DMS79 treated with DMSO at 0.1 percent for 48 hours (cell line): ENCODE measurements at regions not wholly inside any gene's neighbourhood (a gene's known extent, or its start where the extent isn't known, plus 50 kb on each side); places are given as distances from the start of the nearest gene placed in this dataset.

Experiments used
- DNase-seq: peaks from one replicate; lab custom pipeline; 2025; lab: John Stamatoyannopoulos, UW

DNA sequence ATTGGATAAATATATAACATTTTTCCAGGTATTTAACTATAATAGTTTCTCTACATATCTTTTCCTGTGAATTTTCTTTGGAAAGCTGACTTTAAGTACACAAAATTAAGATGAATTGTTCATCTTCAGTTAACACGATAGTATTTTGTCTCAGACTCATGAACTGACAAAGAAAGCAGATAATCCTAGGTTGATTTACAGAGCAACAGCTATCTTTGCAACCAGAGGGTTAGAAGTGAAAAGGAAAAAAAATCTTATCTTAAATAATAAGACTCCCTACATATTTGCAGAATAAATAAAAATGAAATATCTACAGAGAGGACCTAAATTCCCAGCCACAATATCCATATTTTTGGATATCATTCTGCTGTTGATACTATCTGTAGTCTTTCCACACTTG is 350.2 kb upstream of the GRM7 start:
- DNase-seq, result no peak

DNA sequence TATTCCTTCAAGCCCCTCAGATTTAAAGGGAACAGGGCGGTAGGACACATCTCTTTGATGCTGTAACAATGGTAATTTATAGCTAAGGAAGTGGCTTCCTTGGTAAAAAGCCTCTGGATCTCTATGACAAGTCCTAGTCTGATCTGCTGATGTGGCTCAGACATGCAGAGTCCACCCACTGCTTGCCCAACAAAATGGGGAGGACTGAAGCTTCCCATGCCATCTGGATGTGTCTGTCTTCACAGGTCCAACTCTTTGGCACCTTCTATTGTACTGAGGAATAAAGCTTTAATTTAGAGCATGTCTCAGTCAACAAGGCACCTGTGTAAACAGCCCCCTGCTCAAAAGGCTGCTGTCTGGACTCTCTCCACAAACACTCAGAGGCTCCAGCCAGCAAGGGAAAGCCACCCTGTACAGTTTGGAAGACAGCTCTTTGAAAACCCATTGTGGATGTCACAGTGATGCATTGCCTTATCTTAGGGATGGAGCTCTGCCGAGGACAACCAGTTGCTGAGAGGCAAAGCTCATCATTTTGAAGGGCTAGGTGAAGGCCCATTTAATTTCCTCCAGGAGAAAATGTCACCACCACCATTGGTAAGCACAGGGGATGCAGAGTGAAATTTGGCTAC is 348.6 kb upstream of the GRM7 start:
- DNase-seq, result no peak

DNA sequence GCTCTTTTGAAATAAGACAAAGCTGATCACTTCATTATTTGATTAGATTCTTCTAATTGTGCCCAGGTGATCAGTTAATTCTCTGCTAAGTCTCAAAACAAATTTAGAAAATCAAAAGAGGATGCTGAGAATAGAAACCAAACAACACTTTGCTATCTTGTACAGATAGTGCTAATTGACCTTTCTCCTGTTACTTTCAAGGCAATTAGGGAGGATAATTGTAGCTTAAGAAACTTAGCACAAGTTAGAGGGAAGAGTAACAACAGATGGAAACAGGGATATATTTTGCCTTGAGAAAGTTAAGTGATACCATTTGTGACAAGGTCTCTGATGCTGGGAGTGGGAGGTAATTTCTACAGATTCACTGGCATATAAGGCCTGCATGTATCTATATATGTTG is 344.8 kb upstream of the GRM7 start:
- no peak for DNase-seq

DNA sequence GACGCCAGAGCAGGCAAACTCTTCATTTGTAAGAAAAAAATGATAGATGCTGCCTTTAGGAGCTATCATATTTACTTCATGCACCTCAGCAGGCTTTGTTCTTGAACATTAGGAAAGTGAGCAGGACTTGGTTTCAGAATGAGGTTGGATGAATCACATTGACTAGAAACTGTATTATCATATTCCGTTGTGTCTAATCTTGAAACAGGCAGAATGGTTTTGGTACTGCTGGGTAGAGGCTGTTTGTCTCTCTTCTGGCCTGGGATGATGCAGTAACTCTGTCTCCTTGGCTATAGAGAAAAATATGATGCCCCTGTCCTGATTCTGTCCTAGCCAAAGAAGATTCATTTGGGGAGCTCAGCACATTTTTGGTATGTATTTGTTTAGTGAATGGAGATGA is 344.2 kb upstream of the GRM7 start:
- DNase-seq, result no peak

DNA sequence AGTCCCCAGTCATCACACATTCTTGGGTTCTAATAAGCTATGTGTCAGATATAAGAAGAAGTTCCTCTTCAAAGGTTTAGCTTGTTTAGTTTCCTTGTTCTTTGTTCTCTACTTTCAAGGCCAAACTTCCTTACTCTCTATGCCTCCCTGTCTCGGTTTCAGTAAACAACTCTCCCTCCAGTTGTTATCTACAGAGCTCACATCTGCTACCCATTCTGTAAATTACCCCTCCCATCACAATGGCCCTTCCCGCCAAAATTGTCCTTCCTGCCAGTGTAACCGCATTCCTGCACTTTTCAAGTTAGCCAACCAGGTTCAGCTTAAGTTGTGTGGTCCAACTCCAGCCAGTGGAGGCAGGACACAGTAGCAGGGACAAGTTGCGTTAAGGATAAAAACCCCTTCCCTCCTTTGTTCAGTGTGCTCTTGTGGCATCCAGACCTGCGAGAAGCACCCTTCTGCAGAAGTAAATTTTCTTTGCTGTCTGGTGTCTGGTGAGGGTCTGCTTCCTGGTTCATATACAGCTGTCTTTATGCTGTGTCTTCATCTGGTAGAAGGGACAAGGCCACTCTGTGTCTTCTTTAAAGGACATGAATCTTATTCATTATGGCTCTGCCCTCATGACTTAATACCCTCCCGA is 342.1 kb upstream of the GRM7 start:
- no peak for DNase-seq

DNA sequence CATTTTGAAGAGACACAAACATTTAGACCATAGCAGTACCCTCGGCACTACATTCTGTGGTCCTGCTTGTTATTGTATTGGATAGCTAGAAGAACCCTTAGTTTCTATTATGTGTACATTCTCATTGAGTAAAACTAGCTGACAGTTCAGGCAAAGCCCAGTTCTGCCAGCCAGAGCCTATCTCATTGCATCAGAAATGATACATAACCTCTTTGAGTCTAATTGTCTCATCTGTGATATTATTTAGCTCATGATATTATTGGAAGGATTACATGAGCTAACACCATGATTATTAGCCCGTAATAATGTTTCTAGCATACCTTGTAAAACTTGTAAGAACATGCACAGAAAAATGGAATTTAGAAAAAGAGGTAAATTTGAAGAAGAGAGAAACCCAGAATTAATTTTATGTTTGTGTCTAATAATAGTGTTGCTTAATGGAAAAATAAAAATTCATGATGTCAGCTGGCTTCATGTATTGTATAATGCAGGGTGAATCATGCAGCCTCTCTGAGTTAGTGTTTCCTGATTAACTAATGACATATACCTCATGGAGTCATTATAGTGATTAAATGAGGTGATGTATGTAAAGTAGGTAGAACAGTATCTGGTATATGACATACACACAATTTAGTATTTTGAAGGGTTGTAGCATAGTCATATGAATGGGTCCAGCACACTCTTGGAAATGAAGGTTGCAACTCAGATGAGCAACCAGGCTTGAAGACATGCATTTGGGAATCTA is 339.4 kb upstream of the GRM7 start:
- DNase-seq, result no peak

DNA sequence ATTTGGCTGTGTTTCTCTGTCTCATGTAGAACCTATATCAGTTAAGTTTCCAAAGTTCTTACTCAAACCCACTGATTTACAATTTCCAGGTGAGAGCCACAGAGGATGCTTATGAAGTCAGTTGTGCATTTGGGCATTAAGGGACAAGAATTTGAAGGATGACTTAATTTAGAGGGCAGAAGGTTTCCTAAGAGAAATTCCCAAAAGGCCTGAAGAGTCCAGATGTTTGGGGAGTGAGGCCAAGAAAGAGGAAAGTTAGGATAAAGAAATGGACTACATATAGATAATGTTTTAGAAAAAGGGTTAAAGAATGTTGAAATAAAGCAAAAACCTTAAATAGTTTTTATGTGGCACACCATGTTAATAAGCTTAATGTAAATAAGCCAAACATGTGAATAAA is 338.7 kb upstream of the GRM7 start:
- DNase-seq, result peak; percentile 17

DNA sequence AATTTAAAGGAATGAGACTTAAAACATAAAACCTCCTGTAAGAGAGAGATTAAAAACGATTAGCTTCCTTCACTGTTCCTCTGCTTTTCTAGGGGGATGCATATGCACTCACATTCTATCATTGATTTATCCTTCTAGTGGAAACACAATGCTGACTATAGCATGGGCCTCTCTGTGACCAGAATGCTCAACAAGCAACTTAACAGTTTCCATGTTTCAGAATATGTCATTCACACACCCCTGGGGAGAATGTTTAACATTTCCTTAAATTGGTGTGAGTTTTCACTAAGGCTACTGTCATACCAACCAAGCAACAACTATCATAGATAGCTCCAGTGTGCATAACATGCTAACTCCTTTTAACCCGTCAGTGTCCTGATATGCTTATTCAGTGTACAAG is 337.9 kb upstream of the GRM7 start:
- no peak for DNase-seq

DNA sequence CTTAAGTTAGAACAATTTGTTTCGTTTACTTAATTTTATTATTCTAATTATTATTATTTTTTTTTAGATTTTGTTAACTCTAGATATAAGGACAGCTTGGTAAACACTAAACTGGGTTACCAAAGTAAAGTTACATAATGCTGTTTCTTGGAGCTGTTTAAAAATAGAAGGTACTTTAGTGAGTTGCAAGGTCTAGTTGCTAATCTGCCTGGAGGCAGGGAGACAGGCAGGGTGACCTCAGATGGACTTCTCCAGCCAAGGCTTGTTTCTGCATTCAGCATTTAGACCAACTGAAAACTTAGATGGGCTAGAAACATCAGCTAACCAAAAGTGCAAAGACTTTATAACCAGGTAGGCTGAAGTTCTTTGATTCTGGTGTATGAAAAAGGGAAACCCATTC is 336.4 kb upstream of the GRM7 start:
- no peak for DNase-seq

DNA sequence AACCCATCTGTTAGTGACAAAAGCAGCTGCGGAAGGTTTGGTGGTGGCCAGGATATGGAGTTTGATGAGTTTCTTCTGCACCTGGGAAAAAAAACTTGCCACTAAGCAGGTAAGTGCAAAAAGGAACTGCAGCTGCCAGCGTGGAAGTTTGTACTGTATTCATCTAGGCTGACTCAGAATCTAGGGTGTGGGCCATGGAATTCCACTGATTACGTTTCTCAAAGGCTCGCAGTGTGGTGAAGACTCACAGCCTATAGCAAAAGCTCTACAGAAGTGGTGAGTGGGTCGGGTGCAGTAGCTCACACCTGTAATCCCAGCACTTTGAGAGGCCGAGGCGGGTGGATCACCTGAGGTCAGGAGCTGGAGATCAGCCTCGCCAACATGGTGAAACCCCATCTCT is 334.6 kb upstream of the GRM7 start:
- DNase-seq, result no peak

DNA sequence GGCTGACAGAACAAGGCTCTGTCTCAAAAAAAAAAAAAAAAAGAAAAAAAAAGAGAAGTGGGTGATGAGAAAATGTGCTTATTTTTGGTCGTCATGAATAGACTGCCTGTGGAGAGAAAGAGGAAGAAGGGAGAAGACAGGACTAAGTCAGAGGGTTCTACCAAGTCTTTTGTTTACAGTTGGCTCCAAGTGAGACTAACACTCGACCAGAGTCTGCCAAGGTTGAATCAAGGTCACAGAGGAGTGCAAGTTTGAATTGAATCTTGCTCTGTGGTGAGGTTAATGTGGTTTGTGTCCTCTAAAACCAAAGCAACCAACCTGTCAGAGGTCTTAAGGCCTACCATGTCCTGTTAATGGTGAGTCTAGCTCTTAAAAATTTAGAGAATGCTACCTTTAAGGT is 334.1 kb upstream of the GRM7 start:
- no peak for DNase-seq

DNA sequence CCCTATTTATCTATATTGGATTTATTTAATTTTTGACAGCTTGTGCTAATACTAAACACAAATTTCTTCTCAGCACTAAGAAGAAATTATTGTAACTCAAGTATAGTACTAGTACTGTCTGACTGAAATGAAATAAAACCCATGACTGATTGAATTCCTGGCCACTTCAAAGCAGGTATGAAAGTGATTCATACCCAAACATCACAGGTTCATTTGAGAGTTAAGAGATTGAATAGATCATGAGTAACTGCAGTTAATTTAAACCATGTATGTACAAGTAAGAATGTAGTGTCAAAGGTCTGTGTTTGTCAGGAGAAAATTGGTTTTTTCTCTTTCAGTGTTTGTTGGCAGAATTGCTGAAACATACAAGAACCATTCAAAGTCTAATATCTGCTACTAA is 332.0 kb upstream of the GRM7 start:
- no peak for DNase-seq

DNA sequence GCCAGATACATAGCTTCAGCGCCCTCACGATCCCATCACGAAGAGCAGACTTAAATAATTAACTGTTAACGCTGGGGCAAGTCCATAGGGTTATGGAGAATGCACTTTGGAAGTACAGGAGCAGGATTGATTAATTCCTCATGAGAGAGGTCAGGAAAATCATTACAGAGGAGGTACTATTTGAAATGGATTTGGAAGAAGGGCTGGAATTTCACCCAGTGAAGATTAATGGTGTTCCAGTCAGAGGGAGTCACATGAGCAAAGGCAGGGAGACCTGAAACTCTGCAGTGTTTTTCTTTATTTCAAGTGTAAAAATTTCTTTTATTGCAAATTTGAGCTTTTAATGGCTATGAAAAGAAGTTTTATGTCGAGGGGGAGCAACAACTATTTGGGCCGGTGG is 329.8 kb upstream of the GRM7 start:
- DNase-seq, result no peak

DNA sequence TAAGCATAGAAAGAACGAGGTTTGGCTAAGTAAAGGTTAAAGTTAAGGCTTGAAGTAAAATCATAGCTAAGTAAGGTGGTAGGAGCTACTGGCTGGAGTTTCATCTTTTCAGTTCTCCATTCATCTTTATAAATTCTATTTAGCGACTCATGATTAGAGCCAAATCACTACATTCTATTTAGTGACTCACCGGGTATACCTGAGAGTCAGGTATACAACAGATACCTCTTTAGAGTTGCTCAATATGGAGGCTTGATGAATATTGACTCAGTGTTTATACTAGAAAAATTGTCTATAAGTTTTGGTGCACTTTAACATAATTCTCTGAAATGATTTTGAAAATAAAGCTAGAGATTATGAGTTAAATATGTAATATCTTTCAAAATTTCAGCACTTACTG is 328.8 kb upstream of the GRM7 start:
- DNase-seq, result no peak

DNA sequence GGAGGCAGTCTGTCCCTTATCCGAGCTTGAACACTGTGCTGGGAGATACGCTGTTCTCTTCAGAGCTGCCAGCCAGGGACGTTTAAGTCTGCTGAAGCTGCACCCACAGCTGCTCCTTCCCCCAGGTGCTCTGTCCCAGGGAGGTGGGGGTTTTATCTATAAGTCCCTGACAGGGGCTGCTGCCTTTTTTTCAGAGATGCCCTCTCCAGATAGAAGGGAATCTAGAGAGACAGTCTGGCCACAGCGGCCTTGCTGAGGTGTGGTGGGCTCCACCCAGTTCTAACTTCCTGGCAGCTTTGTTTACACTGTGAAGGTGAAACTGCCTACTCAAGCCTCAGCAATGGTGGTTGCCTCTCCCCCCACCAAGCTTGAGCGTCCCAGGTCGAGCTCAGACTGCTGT is 319.9 kb upstream of the GRM7 start:
- DNase-seq, result no peak

DNA sequence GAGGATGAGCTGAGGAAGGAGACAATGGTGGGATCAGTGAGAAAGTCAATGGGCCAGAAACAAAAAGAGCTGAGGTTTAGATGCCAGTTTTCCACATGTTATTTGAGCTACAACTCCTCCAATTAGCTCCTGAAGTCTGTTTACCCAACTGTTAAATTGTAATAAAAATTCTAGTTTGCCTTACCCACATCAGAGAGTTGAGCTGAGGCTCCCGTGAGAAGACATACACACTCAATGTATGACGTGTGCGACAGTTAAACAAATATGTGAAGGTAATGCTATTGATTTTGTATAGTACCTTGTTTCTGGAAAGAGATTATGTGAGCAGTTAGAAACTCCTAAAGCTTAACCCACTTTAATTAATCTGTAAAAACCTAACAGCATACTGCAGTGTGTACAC is 318.1 kb upstream of the GRM7 start:
- DNase-seq, result no peak

DNA sequence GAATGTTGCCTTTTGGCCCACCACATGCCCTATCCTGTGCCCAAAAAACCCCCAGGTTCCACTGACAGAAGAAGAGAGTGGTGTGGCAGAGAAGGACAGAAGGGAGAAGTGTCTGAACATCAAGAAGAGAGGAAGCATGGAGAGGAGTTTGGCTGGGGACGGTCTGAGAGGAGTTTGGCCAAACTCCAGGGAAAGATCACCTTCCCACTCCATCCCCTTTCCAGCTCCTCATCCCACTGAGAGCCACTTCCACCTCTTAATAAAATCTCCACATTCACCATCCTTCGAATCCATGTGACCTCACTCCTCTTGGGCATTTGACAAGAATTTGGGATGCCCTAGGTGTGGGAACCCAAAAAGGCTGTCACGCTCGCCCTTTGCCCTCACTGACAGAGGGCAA is 311.6 kb upstream of the GRM7 start:
- DNase-seq, result no peak

DNA sequence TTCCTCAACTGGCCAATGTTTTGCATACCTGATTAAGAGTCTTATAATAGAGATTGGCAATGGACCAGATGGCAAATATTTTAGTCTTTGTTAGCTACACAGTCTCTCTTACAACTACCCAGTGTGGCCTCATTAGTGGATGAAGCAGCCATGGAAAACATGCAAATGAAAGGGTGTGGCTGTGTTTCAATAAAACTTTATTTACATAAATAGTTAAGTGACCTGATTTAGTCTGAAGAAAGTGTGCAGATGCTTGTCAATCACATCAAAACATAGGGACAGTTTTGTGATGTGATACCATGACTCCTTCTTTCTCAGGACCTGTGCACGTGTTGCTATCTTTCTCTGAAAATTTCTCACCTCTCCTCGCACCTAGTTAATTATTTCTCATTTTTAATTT is 309.8 kb upstream of the GRM7 start:
- DNase-seq, result no peak

DNA sequence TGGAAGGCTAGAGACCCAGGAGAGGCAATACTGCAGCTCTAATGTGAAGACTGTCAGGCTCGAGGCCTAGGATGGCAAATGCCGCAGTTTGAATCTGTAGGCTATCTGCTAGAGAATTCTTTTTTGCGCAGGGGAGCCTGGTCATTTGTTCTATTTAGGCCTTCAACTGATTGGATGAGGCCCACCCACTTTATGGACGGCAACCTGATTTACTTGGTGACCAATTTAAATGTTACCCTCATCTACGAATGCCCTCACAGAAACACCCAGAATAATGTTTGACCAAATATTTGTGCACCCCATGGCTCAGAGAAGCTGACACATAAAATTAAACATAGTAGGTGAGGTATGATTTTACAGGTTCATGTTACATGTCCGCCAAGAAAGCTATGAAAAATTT is 300.7 kb upstream of the GRM7 start:
- no peak for DNase-seq

DNA sequence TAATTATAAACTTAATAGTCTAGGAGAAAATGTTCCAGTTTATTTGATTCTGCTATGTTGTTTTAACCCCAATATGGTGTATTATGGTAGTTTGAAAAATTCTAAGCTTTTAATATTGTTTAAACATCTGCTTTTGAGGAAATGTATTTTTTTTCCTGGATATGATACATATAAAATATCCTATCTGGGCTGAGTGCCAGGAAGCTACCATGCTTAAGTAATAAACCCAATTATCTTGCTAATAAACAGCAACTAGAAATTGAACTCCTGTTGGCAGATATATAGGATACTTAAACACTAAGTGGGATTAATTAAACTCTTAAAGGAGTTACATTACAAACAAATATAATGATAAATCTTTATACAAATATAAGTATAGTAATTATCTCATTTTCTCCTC is 293.7 kb upstream of the GRM7 start:
- peak; percentile 44 for DNase-seq

DNA sequence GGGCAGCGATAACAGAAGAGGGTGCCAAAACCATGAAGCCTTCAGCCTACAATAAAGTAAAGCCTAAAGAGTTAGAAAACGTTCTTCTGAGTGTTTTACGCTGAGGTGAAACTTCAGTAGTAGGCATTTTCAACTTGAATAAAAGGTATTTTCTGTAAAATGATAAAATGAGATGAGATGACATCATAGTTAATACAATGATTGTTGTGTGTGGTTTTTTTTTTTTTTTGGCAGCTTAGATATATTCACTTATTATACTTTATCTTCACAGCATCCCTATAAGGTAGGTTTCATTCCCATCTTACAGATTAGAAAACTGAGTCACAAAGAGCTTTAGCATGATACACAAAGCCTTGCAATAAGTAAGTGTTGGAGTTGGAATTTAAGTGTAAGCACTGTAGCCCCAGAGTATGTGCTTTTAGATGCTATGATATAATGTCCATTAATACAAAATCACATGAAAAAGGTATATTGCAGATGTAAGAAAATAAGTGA is 291.9 kb upstream of the GRM7 start:
- DNase-seq, result no peak

DNA sequence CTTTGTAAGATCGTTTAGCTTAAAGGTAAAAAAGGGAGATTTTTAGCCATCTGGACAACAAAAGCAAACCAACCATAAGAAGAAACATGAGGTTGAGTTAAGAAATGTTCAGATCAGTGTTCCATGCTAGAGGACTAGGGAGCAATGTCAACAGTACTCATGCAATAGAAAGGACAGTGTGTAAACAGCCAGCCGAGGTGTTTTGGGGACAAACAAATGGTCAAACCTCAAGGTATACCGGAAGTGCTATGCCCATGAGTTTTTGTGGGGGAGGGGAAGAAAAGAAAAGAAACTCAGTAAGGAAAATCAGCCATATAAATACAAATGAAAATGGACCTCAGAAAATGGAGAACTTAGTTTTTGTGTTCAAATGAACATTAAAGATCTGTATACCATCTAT is 289.5 kb upstream of the GRM7 start:
- no peak for DNase-seq

DNA sequence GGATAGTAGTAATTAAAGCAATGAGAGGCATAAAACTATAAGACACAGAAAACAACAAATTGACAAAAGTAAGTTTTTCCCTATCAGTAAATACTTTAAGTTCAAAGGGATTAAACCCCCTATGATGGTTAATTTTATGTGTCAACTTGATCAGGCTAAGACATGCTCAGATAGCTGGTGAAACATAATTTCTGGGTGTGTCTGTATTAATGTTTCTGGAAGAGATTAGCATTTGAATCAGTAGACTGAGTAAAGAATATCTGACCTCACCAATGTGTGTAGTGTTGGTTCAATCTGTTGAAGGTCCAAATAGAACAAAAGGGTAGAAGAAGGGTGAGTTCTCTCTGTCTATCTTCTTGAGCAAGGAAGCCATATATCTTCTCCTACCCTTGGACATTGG is 283.3 kb upstream of the GRM7 start:
- no peak for DNase-seq

DNA sequence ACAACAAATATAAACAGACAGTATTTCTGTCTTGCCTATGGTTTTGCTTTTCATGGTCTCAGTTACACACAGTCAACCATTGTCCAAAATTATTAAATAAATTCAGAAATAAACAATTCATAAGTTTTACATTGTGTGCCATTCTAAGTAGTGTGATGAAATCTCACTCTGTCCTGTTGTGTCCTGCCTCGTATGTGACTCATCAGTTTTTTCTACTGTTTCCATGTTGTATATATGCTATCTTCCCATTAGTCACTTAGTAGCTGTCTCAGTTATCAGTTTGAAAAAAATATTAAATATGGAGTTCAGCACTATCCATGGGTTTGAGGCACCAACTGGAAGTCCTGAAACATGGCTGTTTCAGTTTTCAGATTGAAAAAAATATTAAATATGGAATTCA is 282.4 kb upstream of the GRM7 start:
- DNase-seq, result no peak
